ENCODE measurements at regions not wholly inside any gene's neighbourhood (a gene's known extent, or its start where the extent isn't known, plus 50 kb on each side); places are given as distances from the start of the nearest gene placed in this dataset.
"Not testable (repeated sequence)": the region's sequence is repeated elsewhere in the genome, so short reads cannot be mapped to it uniquely, and the experiment has no call there.

DNA sequence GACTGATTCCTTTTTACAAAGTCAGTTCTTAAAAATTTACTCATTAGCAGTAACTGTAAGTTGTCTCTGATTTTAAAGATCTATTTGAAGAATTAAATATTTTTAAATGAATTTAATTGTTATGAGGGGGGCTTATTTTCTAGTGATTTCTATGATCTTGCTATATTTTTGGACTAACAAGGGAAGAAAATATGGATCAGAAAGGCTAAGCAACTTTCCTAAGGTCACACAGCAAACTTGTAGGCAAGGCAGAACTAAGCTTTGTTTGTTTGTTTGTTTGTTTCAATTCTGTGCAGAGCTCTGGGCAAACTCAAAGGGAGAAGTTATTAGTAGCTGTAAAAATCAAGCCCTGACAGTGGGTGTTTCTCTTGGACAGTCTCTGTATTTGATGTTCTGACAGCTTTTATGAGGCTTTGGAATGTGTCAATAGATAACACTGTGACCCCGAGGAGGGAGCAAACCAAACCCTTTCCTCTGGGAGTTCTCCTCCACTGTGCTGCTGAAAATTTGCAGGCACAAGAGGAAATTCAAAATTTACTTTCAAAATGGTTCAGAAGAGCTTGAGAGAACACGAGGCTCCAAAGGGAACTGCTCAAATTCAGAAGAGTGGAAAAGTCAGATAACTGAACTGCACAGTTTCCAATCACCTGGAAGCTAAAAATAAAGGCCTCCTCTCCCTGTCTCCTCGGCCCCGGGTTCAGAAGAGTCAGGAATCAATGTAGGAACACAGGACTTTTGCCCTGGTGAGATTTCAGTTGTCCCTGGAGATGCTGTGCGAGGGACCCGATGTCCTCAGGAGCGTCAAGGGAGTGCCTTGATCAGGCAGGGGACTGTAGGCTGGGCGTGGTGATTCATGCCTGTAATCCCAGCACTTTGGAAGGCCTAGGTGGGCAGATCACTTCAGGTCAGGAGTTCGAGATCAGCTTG is 325.7 kb downstream of the GATA3 start:
- DNase-seq (ENCODE audit: low read depth), result no peak

DNA sequence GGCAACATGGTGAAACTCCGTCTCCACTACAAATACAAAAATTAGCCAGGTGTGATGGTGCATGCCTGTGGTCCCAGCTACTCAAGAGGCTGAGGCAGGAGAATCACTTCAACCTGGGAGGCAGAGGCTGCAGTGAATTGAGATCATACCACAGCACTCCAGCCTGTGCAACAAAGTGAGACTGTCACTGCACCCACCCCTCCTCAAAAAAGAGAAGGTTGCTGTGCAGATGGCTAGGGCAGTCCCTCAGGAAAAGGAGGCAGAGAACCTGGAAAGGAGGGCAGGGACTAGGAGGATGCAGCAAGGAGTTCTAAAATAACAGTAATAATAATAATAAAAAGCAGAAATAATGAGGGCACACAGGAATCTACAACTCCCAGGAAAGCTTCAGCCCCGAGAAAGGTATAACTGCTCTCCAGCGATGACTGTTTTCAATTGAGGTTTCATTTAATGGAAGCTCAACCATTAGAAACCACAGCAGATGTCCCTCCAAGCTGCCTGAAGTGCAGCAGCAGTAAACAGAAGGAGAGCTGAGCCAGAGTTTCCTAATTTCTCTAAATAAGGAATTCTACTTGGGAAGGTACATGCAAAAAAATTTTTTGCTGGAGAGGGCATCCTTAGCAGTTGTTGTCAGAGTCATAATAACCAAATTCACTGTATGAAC is 326.5 kb downstream of the GATA3 start:
- no peak for DNase-seq (ENCODE audit: low read depth)

DNA sequence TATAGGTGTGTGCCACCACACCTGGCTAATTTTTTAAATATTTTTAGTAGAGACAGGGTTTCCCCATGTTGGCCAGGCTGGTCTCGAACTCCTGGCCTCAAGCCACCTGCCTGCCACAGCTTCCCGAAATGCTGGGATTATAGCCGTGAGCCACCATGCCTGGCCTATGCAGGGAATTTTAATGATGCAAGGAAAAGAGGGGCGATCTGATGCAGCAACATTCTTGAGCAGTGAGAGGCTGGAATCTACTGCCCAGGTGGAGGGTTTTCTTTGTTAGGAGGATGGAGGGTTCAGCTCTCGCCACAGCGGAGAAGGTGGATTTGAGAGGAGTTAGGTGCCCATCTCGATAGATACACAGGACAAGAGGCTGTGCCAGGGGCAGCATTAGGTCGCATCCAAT is 332.3 kb downstream of the GATA3 start:
- no peak for DNase-seq (ENCODE audit: low read depth)

DNA sequence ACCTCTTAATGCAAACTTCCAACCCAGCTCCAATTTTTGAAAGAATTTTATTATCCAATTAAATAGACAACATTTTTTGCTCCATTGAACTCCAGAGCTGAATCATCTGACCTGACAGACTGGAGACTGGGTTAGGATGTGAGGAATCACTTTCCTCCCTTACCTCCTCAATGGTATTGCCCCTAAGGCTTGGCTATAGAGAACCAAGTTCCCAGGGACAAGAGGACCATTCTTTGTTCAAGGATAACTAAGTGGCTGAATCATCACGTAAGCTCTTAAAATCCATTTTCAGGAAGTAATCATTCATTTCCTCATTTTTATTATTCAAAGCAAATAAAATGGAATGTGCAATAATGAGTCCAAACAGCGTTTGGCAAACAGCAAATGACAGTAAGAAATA is 335.1 kb downstream of the GATA3 start:
- DNase-seq (ENCODE audit: low read depth), result no peak

DNA sequence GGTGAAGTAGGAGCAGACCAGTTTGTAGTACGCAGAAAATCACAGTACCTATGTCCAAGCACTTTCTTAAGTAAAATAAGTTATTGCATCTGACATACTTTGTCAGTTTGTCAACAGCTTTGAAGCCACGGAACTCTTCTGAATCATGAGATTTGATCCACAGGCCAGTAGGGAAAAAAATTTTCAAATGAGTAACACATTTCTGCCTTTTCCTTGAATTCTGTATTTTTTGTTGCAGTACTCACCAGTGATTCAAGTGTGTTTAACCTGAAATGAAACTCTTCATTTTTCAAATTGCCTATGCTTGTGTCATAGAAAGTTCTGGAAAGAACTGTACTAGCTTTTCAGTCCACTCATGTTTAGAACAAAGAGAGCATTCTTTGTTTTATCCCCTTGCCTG is 337.7 kb downstream of the GATA3 start:
- no peak for DNase-seq (ENCODE audit: low read depth)

DNA sequence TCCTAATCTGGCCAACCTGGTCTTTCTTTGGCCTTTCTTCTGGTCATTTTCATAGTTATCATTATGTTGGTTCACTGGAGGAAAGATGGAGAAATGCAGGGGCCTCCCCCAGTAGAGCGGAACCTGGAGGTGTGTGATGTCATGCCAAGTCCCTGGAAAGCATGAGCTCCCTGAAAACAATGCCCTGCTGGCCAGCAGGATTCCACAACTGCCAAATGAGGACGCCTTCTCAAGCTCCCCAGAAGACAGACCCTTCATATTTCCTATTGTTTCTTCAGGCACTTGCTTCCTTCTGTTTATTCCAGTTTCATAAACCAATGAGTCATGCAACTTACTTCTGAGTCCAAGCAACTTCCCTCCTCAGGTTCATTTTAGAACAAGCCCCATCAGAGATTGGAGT is 339.0 kb downstream of the GATA3 start:
- DNase-seq (ENCODE audit: low read depth), result no peak

DNA sequence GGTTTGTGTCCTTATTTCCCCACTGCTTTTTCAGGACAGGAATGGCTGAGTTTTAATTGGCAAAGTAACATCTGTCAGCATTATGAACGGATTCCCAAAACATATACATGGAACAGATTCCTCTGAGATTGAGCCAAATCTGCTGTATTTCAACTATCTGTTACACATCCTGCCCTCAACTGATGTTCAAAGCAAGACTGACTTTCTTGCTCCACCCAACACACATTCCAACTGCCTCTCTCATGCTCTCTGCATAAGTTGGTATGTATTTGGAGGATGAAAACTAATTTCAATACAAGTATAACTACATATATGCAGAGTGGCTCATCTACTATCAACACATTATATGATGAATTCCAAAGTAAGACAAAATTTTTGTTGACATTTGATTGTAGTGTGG is 342.2 kb downstream of the GATA3 start:
- DNase-seq (ENCODE audit: low read depth), result no peak

DNA sequence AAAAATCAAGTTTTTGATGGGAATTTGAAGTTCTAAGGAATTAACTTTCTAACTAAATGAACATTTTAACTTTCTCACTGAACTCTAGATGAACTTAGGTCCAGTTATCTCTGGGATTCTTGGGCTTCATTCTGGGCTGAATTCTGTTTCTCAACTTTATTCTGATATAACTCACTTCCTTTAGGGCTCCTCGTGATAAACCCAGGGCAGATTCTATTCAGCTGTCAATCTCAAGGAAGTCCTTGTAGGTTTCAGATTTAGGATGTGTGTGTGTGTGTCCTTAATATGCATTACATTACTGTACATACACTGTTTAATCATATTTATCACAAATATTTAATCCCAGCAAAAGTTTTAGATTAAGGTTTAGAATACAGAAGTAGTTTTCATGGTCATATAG is 344.3 kb downstream of the GATA3 start:
- no peak for DNase-seq (ENCODE audit: low read depth)

DNA sequence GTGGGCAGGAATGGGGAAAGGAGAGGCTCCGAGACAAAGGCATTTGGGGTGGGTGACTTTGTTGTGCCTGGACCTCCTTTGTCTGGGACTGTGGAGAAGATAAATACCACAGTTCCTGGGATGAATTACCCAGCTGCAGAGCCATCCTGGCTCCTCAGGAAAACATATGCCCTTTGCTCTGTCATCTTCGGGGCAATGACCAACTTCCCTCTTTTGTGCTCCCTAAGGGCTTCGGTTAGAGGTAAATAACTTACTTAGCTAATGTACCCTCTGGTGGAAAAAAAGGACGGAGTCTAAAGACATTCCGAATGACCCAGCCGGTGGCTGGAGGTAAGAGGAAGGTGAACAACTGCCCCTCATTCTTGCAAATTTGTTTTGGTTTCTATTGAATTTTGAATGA is 345.7 kb downstream of the GATA3 start:
- DNase-seq (ENCODE audit: low read depth), result no peak

DNA sequence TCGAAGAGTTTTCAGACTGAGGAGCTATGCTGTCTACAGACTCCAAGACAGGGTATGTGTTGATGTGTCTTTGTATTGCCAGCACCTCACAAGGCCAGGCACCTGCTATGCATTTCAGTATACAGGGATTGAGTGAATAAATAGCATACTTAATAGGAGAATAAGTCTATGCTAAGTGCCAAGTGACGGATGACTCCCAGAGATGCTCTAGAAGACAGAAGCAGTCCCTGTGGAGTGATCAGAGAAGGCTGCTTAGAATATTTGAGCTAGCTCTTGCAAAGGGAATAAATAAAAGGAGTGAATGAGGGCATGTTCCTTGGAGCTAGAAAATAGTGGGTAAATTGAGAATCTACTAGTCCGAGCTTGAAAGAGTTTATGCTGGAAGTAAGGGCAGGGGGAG is 346.4 kb downstream of the GATA3 start:
- no peak for DNase-seq (ENCODE audit: low read depth)

DNA sequence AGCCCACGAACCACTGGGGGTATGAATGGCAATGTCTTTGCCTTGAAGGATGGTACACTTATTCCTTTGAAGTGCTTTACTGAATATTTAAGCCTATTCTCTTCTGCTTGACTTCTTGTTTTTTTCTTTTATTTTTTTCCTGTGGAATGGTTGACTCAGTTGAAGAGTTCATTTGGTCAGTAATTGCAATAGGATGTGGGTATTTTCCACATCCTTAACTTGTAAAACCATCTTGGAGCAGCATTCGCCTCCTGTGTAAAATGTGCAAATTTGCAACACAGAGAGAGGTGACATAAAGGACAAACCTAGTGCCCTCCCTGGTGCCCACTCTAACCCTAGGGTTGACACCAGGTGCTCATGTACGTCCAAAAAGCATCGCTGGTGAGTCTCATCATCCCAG is 347.0 kb downstream of the GATA3 start:
- DNase-seq (ENCODE audit: low read depth), result no peak

DNA sequence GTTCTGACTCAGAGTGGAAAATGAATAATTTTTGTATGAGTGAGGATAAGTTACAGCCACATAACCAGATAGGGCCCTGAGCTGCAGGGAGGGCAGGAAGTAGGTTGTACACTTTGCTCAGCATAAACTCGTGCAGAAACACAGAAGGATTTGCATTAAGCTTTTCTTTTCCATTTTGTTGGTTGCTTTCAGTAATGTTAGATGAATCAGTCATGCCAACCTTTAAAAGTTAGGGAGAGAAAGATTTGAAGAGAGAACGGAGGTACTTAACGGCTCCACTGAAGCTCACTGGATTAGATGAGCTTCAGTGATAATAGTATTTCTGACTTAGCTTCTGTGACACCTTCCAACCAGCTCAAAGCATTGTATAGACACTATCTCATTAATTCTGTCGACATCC is 348.1 kb downstream of the GATA3 start:
- DNase-seq (ENCODE audit: low read depth), result no peak

DNA sequence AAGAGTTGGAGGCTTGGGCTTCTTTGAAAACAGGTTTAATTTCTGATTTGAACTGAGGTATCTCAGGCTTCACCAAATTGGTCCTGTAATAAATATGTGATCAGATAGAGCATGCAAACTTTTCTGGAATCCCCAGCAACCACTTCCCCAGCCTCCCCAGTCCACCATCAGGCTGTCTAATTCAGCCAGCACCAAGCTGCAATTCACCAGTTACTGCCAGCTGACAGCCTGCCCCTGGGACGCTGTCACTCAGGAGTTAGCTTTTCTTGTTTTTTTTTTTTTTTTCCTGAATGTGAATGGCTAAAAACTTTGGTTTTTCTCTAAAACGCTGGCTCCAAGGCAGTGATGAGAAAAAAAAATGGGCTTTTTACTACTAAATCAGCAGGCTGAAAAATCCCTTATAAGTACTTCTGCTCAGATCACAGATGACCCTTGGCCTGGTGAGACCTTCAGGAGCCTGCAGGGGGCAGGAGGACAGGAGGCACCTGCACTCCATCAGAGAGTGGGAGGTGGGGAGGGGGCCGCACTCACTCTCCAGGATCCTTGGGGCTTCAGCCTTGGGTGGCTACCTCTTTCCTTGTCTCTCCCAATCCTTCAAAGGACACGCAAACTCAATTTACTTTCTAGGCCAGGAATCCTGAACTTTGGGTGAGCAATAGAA is 349.4 kb downstream of the GATA3 start:
- no peak for DNase-seq (ENCODE audit: low read depth)

DNA sequence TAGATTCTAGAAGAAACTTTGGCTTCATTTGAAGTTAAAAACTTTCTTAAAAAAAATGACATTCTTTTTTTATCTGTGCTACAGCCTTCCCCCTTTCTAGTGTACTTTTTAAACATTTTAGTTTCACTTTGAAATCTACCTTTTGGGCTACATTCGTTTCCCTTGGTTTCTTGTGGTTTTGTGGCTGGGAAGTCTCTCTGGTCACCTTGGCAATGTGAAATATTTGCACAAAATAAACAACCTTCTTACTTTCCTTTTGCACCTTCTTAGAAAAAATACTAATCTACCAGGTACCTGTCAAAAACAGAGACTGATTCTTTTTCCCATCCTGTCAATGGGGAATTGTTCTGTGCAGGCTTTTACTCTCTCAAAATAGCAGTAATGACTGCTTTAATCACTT is 350.2 kb downstream of the GATA3 start:
- DNase-seq (ENCODE audit: low read depth), result no peak

DNA sequence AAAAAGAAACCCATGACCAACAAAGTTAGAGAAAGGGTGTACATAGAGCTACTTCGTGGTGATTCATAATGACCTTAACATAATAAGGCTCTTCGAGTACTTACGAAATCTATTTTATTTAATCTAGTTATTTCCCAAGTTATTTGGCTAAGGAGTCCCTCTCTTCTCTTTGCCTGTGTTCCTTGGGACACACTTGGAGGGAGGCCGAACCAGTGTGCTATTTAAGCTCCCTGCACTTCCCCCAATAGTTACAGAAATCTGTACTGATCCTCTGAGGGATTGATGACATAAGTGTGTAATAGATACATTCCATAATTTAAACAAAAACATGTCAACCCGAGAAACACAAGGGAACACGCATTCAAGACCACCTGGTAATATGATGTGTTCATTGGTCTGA is 351.1 kb downstream of the GATA3 start:
- no peak for DNase-seq (ENCODE audit: low read depth)

DNA sequence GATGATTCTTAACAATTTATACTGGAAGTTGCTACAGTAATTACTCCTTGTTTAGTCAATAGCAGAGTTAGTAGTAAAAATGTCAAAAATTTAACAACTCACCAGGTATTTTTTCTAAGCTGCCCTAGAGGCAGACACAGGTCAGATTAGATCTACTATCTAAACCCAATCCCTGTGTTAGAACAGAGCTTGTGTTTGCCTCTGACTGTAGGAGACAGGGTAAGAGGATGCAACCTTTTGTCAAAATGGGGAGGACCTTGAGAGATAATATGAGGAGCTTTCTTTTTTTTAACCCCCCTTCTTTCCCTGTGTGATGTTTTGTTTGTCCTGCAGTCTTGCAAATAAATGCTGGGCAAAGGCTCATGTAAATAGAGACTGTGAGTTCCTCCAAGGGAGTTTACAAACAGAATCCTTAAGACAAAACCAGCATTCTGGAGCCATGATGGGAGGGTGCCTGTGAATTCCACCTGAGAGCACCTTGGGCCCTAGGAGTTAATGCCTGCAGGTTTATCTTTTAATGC is 353.1 kb downstream of the GATA3 start:
- no peak for DNase-seq (ENCODE audit: low read depth)

DNA sequence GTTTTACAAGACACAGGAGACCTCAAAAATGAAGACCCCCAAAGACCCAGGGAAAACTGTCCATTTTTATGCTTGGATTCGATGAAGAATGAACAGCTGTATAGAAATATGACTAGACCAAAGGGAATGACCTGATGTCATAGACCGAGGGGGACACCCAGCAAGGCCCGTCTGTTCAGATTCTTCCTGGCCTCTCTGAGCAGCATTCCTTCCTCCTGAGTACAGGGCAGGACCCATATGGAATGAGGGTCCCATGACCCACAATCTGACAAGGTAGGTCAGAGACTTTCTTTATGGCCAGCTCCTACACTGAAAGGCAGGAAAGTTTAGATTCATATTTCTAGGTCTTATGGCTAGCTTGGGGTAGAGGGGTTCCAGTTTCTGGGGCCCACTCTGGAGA is 356.0 kb downstream of the GATA3 start:
- DNase-seq (ENCODE audit: low read depth), result no peak

DNA sequence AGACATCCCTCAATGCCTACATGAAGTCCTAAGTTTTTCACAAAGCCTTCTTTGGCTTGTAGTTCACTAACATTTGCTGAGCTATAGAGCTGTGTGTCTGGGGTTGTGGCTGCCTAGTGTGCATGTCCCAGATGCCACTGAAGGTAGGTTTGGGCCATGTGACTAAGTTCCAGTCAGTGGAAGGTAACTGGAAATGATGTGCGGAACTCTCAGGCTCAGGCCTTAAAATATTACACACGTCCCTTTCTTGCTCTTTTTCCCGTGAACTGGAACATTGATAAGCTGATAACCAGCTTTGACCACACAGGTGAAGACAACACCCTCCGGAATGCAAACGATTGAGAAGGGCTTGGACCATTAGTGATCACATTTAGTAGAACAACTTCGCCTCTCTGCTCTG is 358.1 kb downstream of the GATA3 start:
- DNase-seq (ENCODE audit: low read depth), result no peak

DNA sequence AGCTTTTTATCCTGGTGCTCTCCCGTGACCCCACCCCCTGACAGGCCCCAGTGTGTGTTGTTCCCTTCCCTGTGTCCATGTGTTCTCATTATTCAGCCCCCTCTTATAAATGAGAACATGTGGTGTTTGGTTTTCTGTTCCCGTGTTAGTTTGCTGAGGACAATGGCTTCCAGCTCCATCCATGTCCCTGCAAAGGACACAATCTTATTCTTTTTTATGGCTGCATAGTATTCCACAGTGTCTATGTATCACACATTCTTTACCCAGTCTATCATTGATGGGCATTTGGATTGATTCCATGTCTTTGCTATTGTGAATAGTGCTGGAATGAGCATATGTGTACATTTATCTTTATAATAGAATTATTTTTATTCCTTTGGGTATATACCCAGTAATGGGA is 360.5 kb downstream of the GATA3 start:
- DNase-seq (ENCODE audit: low read depth), result not testable (repeated sequence)

DNA sequence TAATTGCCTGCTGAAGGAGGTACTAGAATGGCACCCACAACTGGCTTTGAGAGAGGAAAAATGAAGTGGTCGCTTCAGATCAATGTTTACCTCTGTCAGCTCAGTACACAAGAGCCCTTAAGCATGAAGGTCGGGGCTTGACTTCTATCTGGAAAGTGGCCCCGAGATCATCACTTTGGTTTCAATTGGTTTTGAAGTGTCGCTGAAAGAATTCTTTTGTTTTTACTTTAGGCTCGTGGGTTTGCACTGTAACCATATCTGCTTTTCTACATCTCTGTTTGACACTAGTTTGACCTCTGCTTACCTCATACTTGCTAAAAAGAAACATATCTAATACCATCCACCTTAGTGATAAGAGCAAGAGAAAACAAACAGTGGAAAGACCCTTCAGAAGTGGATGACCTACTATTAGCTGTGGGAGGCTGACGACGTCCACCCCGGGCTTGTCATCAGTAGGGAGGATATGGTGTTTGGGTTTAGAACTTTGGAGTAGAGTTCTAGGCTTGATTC is 361.8 kb downstream of the GATA3 start:
- DNase-seq (ENCODE audit: low read depth), result no peak

DNA sequence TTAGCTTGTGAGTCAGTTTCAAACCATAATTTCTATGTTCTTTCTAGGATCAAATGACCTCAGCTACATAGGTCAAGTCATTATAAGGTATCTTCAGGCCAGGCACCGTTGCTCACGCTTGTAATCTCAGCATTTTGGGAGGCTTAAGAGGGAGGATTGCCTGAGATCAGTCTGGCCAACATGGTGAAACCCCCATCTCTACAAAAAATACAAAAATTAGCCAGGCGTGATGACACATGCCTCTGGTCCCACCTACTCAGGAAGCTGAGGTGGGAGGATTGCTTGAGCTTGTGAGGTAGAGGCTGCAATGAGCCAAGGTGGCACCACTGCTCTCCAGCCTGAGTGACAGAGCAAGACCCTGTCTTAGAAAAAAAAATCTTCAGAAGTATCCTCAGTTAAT is 362.3 kb downstream of the GATA3 start:
- no peak for DNase-seq (ENCODE audit: low read depth)

DNA sequence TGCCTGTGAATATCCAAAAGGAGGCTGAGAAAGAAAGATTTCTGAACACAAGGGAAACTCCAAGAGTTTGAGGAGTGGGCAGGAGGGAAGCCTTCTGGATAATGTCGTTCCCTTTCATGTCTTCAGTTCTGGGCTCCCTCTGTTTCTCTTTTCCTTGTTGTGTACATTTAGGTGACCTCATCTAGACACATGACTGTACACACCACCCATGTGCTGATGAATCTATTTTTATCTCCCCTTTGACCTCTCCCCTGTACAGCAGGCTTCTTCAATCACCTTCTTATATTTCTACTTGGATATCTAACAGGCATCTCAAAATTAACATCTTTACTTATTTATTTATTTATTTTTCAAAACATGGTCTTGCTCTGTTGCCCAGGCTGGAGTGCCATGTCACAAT is 363.1 kb downstream of the GATA3 start:
- DNase-seq (ENCODE audit: low read depth), result no peak

DNA sequence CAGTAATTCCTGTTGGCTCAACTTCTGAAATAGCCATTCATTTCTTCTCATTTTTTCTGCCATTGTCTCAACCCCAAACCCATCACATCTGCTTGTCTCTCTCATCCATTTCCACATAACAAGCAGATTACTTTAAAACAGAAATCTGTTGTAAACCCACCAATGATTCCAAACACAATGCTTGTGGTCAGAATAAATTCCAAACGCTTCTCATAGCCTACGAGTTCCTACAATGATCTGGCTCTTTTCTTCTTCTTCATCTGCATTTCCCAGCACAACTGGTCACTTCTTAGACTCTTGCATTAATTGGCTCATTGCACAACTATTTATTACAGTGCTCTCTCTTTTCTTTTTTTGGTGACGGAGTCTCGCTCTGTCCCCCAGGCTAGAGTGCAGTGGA is 364.1 kb downstream of the GATA3 start:
- no peak for DNase-seq (ENCODE audit: low read depth)

Data from stimulated activated CD8-positive, alpha-beta memory T cell treated with anti-CD3 and anti-CD28 coated beads, Interleukin-15, amount 100 ng/mL, for 24 hours (primary cell).